B cell (primary cell): ENCODE measurements at regions not wholly inside any gene's neighbourhood (a gene's known extent, or its start where the extent isn't known, plus 50 kb on each side); places are given as distances from the start of the nearest gene placed in this dataset.

ENCODE experiments used
- ATAC-seq: fragments of 200-7000 bp; cut with Tn5 transposase; one replicate; pipeline ENCODE4 v1.10.0; 2021; ENCODE audit warnings: low read depth, mild to moderate bottlenecking, moderate number of reproducible peaks, moderate library complexity
- CTCF ChIA-PET: fragments of 350-600 bp; sonication (Branson Sonifier 250); formaldehyde crosslinking; loops from one replicate; lab custom pipeline; 2021; ENCODE audit warnings: antibody characterized with exemption, inconsistent platforms; lab: Charles Lee
- POLR2A ChIA-PET: fragments of 350-600 bp; sonication (Branson Sonifier 250); formaldehyde crosslinking; loops from one replicate; lab custom pipeline; 2021; ENCODE audit warnings: antibody characterized with exemption; lab: Charles Lee
- DNase-seq: peaks from one replicate; pipeline ENCODE4 v3.0.0; 2013
- H2AFZ ChIP-seq: 2 replicates; pipeline ENCODE4 v1.6.1; 2012; ENCODE audit warnings: mild to moderate bottlenecking, low read depth, low read length; ENCODE audit not compliant: insufficient read depth, poor library complexity, severe bottlenecking
- H3K27ac ChIP-seq, 2 donors: 1 replicate in 1 of 2; 2 replicates in 1 of 2; pipeline ENCODE4 v1.5.1; 2012 to 2013; ENCODE audit warnings: low read length in 2 of 2, mild to moderate bottlenecking in 2 of 2, moderate library complexity in 1 of 2
- H3K27me3 ChIP-seq, 4 experiments: fragments of 200-600 bp in 1 of 4; sonication (generic) in 1 of 4; replicated peaks in 1 of 4; 1 replicate in 2 of 4; 2 replicates in 2 of 4; pipeline versions ENCODE4 v1.6.1 to v1.7.0; 2013 to 2016; ENCODE audit warnings: low read length in 3 of 4, mild to moderate bottlenecking in 2 of 4, mixed read lengths in 1 of 4, moderate library complexity in 1 of 4; ENCODE audit not compliant: insufficient read depth in 4 of 4, control insufficient read depth in 3 of 4; ENCODE audit errors: control extremely low read depth in 1 of 4
- H3K36me3 ChIP-seq, 2 experiments: replicated peaks in 1 of 2; 1 replicate in 1 of 2; 2 replicates in 1 of 2; pipeline versions ENCODE4 v1.6.1 to v1.7.1; 2013; ENCODE audit warnings: low read length in 1 of 2; ENCODE audit not compliant: insufficient read depth in 2 of 2, control insufficient read depth in 1 of 2; ENCODE audit errors: control extremely low read depth in 1 of 2, extremely low read depth in 1 of 2
- H3K4me1 ChIP-seq, 2 donors: fragments of 200-600 bp in 1 of 2; sonication (generic) in 1 of 2; 1 replicate in 1 of 2; 2 replicates in 1 of 2; pipeline versions ENCODE4 v1.5.1 to v1.6.1; 2013 to 2017; ENCODE audit warnings: low read length in 2 of 2; ENCODE audit not compliant: control insufficient read depth in 2 of 2, insufficient read depth in 2 of 2
- H3K4me2 ChIP-seq: replicated peaks from 2 replicates; pipeline ENCODE3; 2012; ENCODE audit warnings: mild to moderate bottlenecking, low read depth, low read length; ENCODE audit not compliant: poor library complexity, severe bottlenecking
- H3K4me3 ChIP-seq, 5 experiments: fragments of 200-600 bp in 1 of 5; sonication (generic) in 1 of 5; 1 replicate in 3 of 5; 2 replicates in 2 of 5; pipeline versions ENCODE4 v1.5.1 to v1.7.0; 2011 to 2016; ENCODE audit warnings: low read length in 4 of 5, mild to moderate bottlenecking in 4 of 5, low read depth in 2 of 5, control low read depth in 1 of 5, moderate library complexity in 1 of 5; ENCODE audit not compliant: insufficient read depth in 1 of 5; ENCODE audit errors: control extremely low read depth in 1 of 5, extremely low read depth in 1 of 5
- H3K79me2 ChIP-seq: fragments of 200-600 bp; sonication (generic); one replicate; pipeline ENCODE4 v1.6.0; 2016; ENCODE audit warnings: low read length; ENCODE audit not compliant: control insufficient read depth, insufficient read depth
- H3K9ac ChIP-seq: fragments of 200-600 bp; sonication (generic); 2 replicates; pipeline ENCODE4 v1.6.1; 2017; ENCODE audit warnings: mild to moderate bottlenecking, low read length, moderate library complexity
- H3K9me3 ChIP-seq, 3 donors: one replicate each; pipeline versions ENCODE4 v1.6.1 to v1.7.1; 2013; ENCODE audit warnings: low read length in 2 of 3; ENCODE audit not compliant: control insufficient read depth in 2 of 3, insufficient read depth in 1 of 3; ENCODE audit errors: control extremely low read depth in 1 of 3
- H4K20me1 ChIP-seq: 2 replicates; pipeline ENCODE4 v1.6.0; 2012; ENCODE audit warnings: mild to moderate bottlenecking, low read length; ENCODE audit not compliant: insufficient read depth, control insufficient read depth, poor library complexity, severe bottlenecking
- H3K27ac Mint-ChIP-seq: one replicate; pipeline ENCODE4 v1.8.0; 2021; ENCODE audit warnings: mixed read lengths
- H3K27me3 Mint-ChIP-seq: one replicate; pipeline ENCODE4 v1.8.0; 2021; ENCODE audit warnings: mixed read lengths
- H3K4me1 Mint-ChIP-seq: one replicate; pipeline ENCODE4 v1.8.0; 2021; ENCODE audit warnings: mixed read lengths
- H3K4me3 Mint-ChIP-seq: one replicate; pipeline ENCODE4 v1.8.0; 2021; ENCODE audit warnings: mixed read lengths
- H3K9me3 Mint-ChIP-seq: one replicate; pipeline ENCODE4 v1.8.0; 2022; ENCODE audit warnings: mixed read lengths; ENCODE audit not compliant: insufficient read depth
- EZH2 ChIP-seq: IDR thresholded peaks from 2 replicates; pipeline ENCODE4 v1.6.1; 2012; ENCODE audit warnings: borderline replicate concordance, low read depth, mild to moderate bottlenecking, moderate library complexity, low read length; ENCODE audit not compliant: insufficient read depth, poor library complexity, severe bottlenecking
- WGBS: methylation state at CpG from one replicate; pipeline ENCODE4 v1.1.5; 2013; ENCODE audit warnings: missing lambda C conversion rate; ENCODE audit not compliant: insufficient coverage; 5-methylcytosine and 5-hydroxymethylcytosine counted together
- intact Hi-C: fragments of 100-400 bp; cut with micrococcal nuclease; formaldehyde crosslinking; loops from one replicate; pipeline ENCODE4 v1.10.0; 2022
- TF ChIP-seq, protein P1 (sequence below): fragments of 200-600 bp; IDR thresholded peaks from one replicate; pipeline ENCODE4 v1.8.0; 2022; ENCODE audit warnings: antibody characterized with exemption, mild to moderate bottlenecking

DNA sequence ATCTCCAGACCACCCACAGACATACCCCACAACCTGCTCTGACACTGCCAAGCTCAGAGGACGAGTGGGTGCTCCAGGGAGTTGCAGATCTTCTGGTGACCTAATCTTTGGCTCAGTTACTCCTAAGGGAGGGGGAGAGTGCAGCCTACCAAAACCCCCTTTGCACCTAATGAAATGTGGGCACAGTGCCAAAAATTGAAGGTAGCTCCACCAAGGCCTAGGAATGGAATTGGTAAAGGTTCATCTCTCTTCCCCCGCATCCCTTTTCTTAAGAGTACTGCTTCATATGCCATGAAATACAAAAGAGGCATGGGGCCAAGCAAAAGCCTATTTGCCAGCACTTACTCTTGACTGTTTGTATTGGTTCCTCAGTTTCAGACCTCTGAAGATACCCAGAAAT lies 491.0 kb downstream of the NAF1 start:
- Histone ChIP-seq H3K4me1 (no peaks in the 10 kb centered on the region), H3K36me3 (no peaks in the 10 kb centered on the region), H3K9ac (no peak overlapping the region), H3K79me2 (no peaks in the 10 kb centered on the region), H3K27me3 (no peaks in the 10 kb centered on the region), H3K9me3 (peaks cover 0 to 10% (median 0%) of the 10 kb centered on the region in 3 donors), H3K27ac (no peak overlapping the region), H3K4me2 (no peak overlapping the region), H3K4me3 (no peak overlapping the region), H4K20me1 (no peaks in the 10 kb centered on the region), H2AFZ (no peak overlapping the region)
- H3K27ac Mint-ChIP-seq, result no peak overlapping the region
- intact Hi-C loops, result no loop called here
- ChIA-PET CTCF (no interaction called here), POLR2A (no interaction called here)
- no peak overlapping the region for H3K4me3 Mint-ChIP-seq
- ATAC-seq (no peak), DNase-seq (no peak)
- no peaks in the 10 kb centered on the region for H3K4me1 Mint-ChIP-seq
- 100% methylated on average over 1 of the region's 2 CpGs for WGBS
- no peaks in the 10 kb centered on the region for H3K27me3 Mint-ChIP-seq
- TF ChIP-seq, protein P1, sequence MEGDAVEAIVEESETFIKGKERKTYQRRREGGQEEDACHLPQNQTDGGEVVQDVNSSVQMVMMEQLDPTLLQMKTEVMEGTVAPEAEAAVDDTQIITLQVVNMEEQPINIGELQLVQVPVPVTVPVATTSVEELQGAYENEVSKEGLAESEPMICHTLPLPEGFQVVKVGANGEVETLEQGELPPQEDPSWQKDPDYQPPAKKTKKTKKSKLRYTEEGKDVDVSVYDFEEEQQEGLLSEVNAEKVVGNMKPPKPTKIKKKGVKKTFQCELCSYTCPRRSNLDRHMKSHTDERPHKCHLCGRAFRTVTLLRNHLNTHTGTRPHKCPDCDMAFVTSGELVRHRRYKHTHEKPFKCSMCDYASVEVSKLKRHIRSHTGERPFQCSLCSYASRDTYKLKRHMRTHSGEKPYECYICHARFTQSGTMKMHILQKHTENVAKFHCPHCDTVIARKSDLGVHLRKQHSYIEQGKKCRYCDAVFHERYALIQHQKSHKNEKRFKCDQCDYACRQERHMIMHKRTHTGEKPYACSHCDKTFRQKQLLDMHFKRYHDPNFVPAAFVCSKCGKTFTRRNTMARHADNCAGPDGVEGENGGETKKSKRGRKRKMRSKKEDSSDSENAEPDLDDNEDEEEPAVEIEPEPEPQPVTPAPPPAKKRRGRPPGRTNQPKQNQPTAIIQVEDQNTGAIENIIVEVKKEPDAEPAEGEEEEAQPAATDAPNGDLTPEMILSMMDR, result no peak
- TF ChIP-seq EZH2, result no peak
- H3K9me3 Mint-ChIP-seq, result peaks cover 9% of the 10 kb centered on the region

DNA sequence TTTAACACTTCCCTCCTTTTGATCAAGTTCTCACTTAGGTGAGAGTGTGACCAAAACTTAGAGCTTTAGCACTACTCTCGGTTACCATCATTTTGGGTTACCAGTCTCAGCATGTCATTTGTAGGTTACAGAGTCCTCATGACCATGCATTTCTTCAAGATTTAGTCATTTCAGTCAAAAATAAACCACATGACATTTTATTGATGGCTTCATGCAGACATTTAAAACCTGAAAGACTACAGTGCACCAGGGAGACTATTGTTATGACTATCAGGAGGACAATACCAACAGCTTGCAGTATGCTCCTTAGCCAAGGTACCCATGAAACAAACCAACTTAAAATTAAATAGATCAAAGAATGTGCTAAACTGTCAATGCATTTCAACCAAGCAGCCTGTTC lies 498.1 kb upstream of the FSTL5 start:
- no peak overlapping the region for H3K4me3 ChIP-seq

More for the DNA sequence above, 498.1 kb upstream of the FSTL5 start:
- no peaks in the 10 kb centered on the region for H3K27me3 ChIP-seq
- H3K27ac Mint-ChIP-seq, result no peak overlapping the region
- no peak overlapping the region for H3K4me3 Mint-ChIP-seq
- no peak overlapping the region for H3K4me2 ChIP-seq
- H4K20me1 ChIP-seq, result no peaks in the 10 kb centered on the region
- no peaks in the 10 kb centered on the region for H3K27me3 Mint-ChIP-seq
- H3K9me3 ChIP-seq, result no peaks in the 10 kb centered on the region
- no peaks in the 10 kb centered on the region for H3K79me2 ChIP-seq
- intact Hi-C loops, result no loop called here
- ChIA-PET CTCF (no interaction called here), POLR2A (no interaction called here)
- no peak overlapping the region for H3K27ac ChIP-seq
- no peak overlapping the region for H3K9ac ChIP-seq
- H3K4me1 ChIP-seq, result no peaks in the 10 kb centered on the region
- ATAC-seq, result no peak
- no peak overlapping the region for H2AFZ ChIP-seq
- H3K36me3 ChIP-seq, result no peaks in the 10 kb centered on the region
- no peaks in the 10 kb centered on the region for H3K9me3 Mint-ChIP-seq
- no peak for DNase-seq
- H3K4me1 Mint-ChIP-seq, result no peaks in the 10 kb centered on the region
- WGBS, result no CpG with 5 or more reads among the region's 1 CpG
- no peak for TF ChIP-seq EZH2
- TF ChIP-seq, protein P1, result no peak
